Panc1 (cell line): ENCODE measurements at regions not wholly inside any gene's neighbourhood (a gene's known extent, or its start where the extent isn't known, plus 50 kb on each side); places are given as distances from the start of the nearest gene placed in this dataset.

ENCODE experiments used
- CTCF ChIP-seq: fragments of 450-650 bp; IDR thresholded peaks from 2 replicates; pipeline ENCODE4 v1.5.1; 2017; ENCODE audit warnings: mild to moderate bottlenecking
- POLR2AphosphoS5 ChIP-seq: IDR thresholded peaks from 2 replicates; pipeline ENCODE4 v1.6.1; 2012; ENCODE audit warnings: mild to moderate bottlenecking, low read depth, low read length, moderate library complexity
- REST ChIP-seq, 2 experiments: IDR thresholded peaks; 2 replicates each; pipeline ENCODE4 v1.6.1; 2011 to 2012; ENCODE audit warnings: low read depth in 2 of 2, control low read depth in 1 of 2, low read length in 1 of 2, mild to moderate bottlenecking in 1 of 2, moderate library complexity in 1 of 2; ENCODE audit not compliant: insufficient read depth in 1 of 2
- SIN3A ChIP-seq: IDR thresholded peaks from 2 replicates; pipeline ENCODE4 v1.6.1; 2012; ENCODE audit warnings: low read depth, mild to moderate bottlenecking, low read length, moderate library complexity, borderline replicate concordance; ENCODE audit not compliant: insufficient read depth
- TCF7L2 ChIP-seq: IDR thresholded peaks from 2 replicates; pipeline ENCODE4 v1.6.1; 2011; ENCODE audit warnings: mild to moderate bottlenecking, low read depth, low read length, inconsistent platforms

- TF ChIP-seq POLR2AphosphoS5 (no peak), REST (IDR thresholded peaks at IDR 0.05; ENCODE audit: insufficient read depth in 1 of 2, low read depth in 2 of 2, low read length in 1 of 2) (no peak), CTCF (no peak), SIN3A (no peak), TCF7L2 (no peak)
These were observed 61.5 kb upstream of the CFAP161 start for GRCh38 chr15:81072551-81072950.
